ENCODE measurements at regions not wholly inside any gene's neighbourhood (a gene's known extent, or its start where the extent isn't known, plus 50 kb on each side); places are given as distances from the start of the nearest gene placed in this dataset.
"Not testable (repeated sequence)": the region's sequence is repeated elsewhere in the genome, so short reads cannot be mapped to it uniquely, and the experiment has no call there.

GRCh38 chr3:147333098-147333497 lies 73.2 kb downstream of the ZIC4 start:
- no peak for DNase-seq

GRCh38 chr3:147328711-147329110 lies 77.6 kb downstream of the ZIC4 start:
- DNase-seq, result no peak

GRCh38 chr3:147324356-147324755 lies 82.0 kb downstream of the ZIC4 start:
- no peak for DNase-seq

- DNase-seq, result no peak
Measured at GRCh38 chr3:147318900-147319299, 87.4 kb downstream of the ZIC4 start.

GRCh38 chr3:147317080-147317479 lies 89.3 kb downstream of the ZIC4 start:
- DNase-seq, result not testable (repeated sequence)

GRCh38 chr3:147313513-147313912 lies 92.8 kb downstream of the ZIC4 start:
- DNase-seq, result no peak

- peak; percentile 32 to 42 for DNase-seq
Measured at GRCh38 chr3:147312786-147313280, 93.5 kb downstream of the ZIC4 start.

- DNase-seq, result no peak
Measured at GRCh38 chr3:147311716-147312115, 94.6 kb downstream of the ZIC4 start.

GRCh38 chr3:147305533-147306250 lies 100.7 kb downstream of the ZIC4 start:
- no peak for DNase-seq

GRCh38 chr3:147304756-147305155 lies 101.6 kb downstream of the ZIC4 start:
- DNase-seq, result no peak

- no peak for DNase-seq
Measured at GRCh38 chr3:147301781-147302180, 104.6 kb downstream of the ZIC4 start.

- no peak for DNase-seq
Measured at GRCh38 chr3:147299656-147300055, 106.7 kb downstream of the ZIC4 start.

- DNase-seq, result peak; percentile 81 to 86
Measured at GRCh38 chr3:147298511-147298982, 107.8 kb downstream of the ZIC4 start.

GRCh38 chr3:147297761-147298350 lies 108.5 kb downstream of the ZIC4 start:
- peak; percentile 26 to 31 for DNase-seq

- not testable (repeated sequence) for DNase-seq
Measured at GRCh38 chr3:147287370-147287769, 119.0 kb downstream of the ZIC4 start.

GRCh38 chr3:147269907-147270306 lies 136.4 kb downstream of the ZIC4 start:
- no peak for DNase-seq

GRCh38 chr3:147267434-147267833 lies 138.9 kb downstream of the ZIC4 start:
- DNase-seq, result no peak

GRCh38 chr3:147257944-147258343 lies 148.4 kb downstream of the ZIC4 start:
- no peak for DNase-seq

GRCh38 chr3:147256739-147257138 lies 149.6 kb downstream of the ZIC4 start:
- no peak for DNase-seq

GRCh38 chr3:147246906-147247305 lies 159.4 kb downstream of the ZIC4 start:
- no peak for DNase-seq

- DNase-seq, result not testable (repeated sequence)
Measured at GRCh38 chr3:147245638-147246037, 160.7 kb downstream of the ZIC4 start.

- not testable (repeated sequence) for DNase-seq
Measured at GRCh38 chr3:147245022-147245421, 161.3 kb downstream of the ZIC4 start.

- DNase-seq, result no peak
Measured at GRCh38 chr3:147244397-147244796, 161.9 kb downstream of the ZIC4 start.
